H9 (cell line): ENCODE measurements at regions not wholly inside any gene's neighbourhood (a gene's known extent, or its start where the extent isn't known, plus 50 kb on each side); places are given as distances from the start of the nearest gene placed in this dataset.

Experiments
- DNase-seq: peaks from one replicate; pipeline ENCODE4 v3.0.0-alpha.2; 2017
- H2AFZ ChIP-seq: one replicate; pipeline ENCODE4 v1.6.1; 2013; ENCODE audit warnings: mild to moderate bottlenecking, low read length, control low read depth, moderate library complexity
- H2AK5ac ChIP-seq: 2 replicates; pipeline ENCODE4 v1.6.1; 2013; ENCODE audit warnings: low read length, control low read depth, mixed read lengths; ENCODE audit not compliant: insufficient read length
- H2BK120ac ChIP-seq: one replicate; pipeline ENCODE4 v1.6.1; 2013; ENCODE audit warnings: low read depth, mild to moderate bottlenecking, low read length, control low read depth, inconsistent platforms; ENCODE audit not compliant: poor library complexity, severe bottlenecking
- H2BK12ac ChIP-seq: 2 replicates; pipeline ENCODE4 v1.6.1; 2013; ENCODE audit warnings: low read length, control low read depth, mixed read lengths, low read depth; ENCODE audit not compliant: insufficient read length
- H2BK15ac ChIP-seq: 2 replicates; pipeline ENCODE4 v1.6.1; 2013; ENCODE audit warnings: low read depth, low read length, control low read depth
- H2BK20ac ChIP-seq: one replicate; pipeline ENCODE4 v1.6.1; 2013; ENCODE audit warnings: low read depth, mild to moderate bottlenecking, low read length, control low read depth, inconsistent platforms; ENCODE audit not compliant: poor library complexity, severe bottlenecking
- H2BK5ac ChIP-seq: 2 replicates; pipeline ENCODE4 v1.6.1; 2013; ENCODE audit warnings: low read length, control low read depth, mixed read lengths; ENCODE audit not compliant: insufficient read length
- H3K14ac ChIP-seq: 2 replicates; pipeline ENCODE4 v1.6.1; 2013; ENCODE audit warnings: low read length, control low read depth; ENCODE audit not compliant: insufficient read depth
- H3K18ac ChIP-seq: 2 replicates; pipeline ENCODE4 v1.6.1; 2013; ENCODE audit warnings: low read depth, mild to moderate bottlenecking, mixed read lengths, low read length, control low read depth; ENCODE audit not compliant: insufficient read length
- H3K23ac ChIP-seq: 2 replicates; pipeline ENCODE4 v1.6.1; 2013; ENCODE audit warnings: low read length, control low read depth, mixed read lengths, low read depth; ENCODE audit not compliant: insufficient read length
- H3K23me2 ChIP-seq: 2 replicates; pipeline ENCODE4 v1.6.1; 2013; ENCODE audit warnings: low read depth, mild to moderate bottlenecking, mixed read lengths, low read length, control low read depth; ENCODE audit not compliant: insufficient read length, poor library complexity, severe bottlenecking
- H3K27ac ChIP-seq: 2 replicates; pipeline ENCODE4 v1.5.1; 2013; ENCODE audit warnings: low read length, control low read depth, mixed read lengths, low read depth; ENCODE audit not compliant: insufficient read length
- H3K27me3 ChIP-seq: 2 replicates; pipeline ENCODE4 v1.6.1; 2013; ENCODE audit warnings: low read length, control low read depth, inconsistent platforms; ENCODE audit not compliant: insufficient read depth
- H3K4ac ChIP-seq: 2 replicates; pipeline ENCODE4 v1.6.1; 2013; ENCODE audit warnings: low read depth, mild to moderate bottlenecking, control low read depth, inconsistent platforms, low read length, moderate library complexity
- H3K4me1 ChIP-seq: 2 replicates; pipeline ENCODE4 v1.6.1; 2013; ENCODE audit warnings: low read length, control low read depth, inconsistent platforms; ENCODE audit not compliant: insufficient read depth
- H3K4me2 ChIP-seq: 2 replicates; pipeline ENCODE4 v1.6.1; 2013; ENCODE audit warnings: low read length, control low read depth, mixed read lengths; ENCODE audit not compliant: insufficient read length, insufficient read depth
- H3K56ac ChIP-seq: 2 replicates; pipeline ENCODE4 v1.6.1; 2013; ENCODE audit warnings: low read depth, mild to moderate bottlenecking, mixed read lengths, low read length, control low read depth; ENCODE audit not compliant: insufficient read length
- H3K79me1 ChIP-seq: 2 replicates; pipeline ENCODE4 v1.6.1; 2013; ENCODE audit warnings: low read depth, mild to moderate bottlenecking, moderate library complexity, low read length, control low read depth, inconsistent platforms; ENCODE audit not compliant: insufficient read depth, poor library complexity, severe bottlenecking
- H3K79me2 ChIP-seq: 2 replicates; pipeline ENCODE4 v1.6.1; 2013; ENCODE audit warnings: low read length, control low read depth, inconsistent platforms; ENCODE audit not compliant: insufficient read depth
- H3K9ac ChIP-seq: 2 replicates; pipeline ENCODE4 v1.6.1; 2013; ENCODE audit warnings: low read length, control low read depth, mixed read lengths; ENCODE audit not compliant: insufficient read length; ENCODE audit errors: extremely low read depth
- H3K9me3 ChIP-seq: one replicate; pipeline ENCODE4 v1.6.1; 2013; ENCODE audit warnings: low read depth, low read length, inconsistent platforms; ENCODE audit not compliant: control insufficient read depth
- H3T11ph ChIP-seq: one replicate; pipeline ENCODE4 v1.6.1; 2013; ENCODE audit warnings: mild to moderate bottlenecking, low read length, control low read depth, inconsistent platforms
- H4K20me1 ChIP-seq: one replicate; pipeline ENCODE4 v1.6.1; 2013; ENCODE audit not compliant: control insufficient read depth, insufficient read length, insufficient read depth
- H4K5ac ChIP-seq: 2 replicates; pipeline ENCODE4 v1.6.1; 2013; ENCODE audit warnings: low read depth, mild to moderate bottlenecking, mixed read lengths, low read length, control low read depth; ENCODE audit not compliant: insufficient read length
- H4K8ac ChIP-seq: replicated peaks from 2 replicates; pipeline ENCODE4 v1.6.1; 2013; ENCODE audit warnings: low read length, control low read depth, mixed read lengths, low read depth; ENCODE audit not compliant: insufficient read length
- H4K91ac ChIP-seq: 2 replicates; pipeline ENCODE4 v1.6.1; 2013; ENCODE audit warnings: low read depth, mild to moderate bottlenecking, moderate library complexity, mixed read lengths, low read length, control low read depth; ENCODE audit not compliant: insufficient read length
- H3K27ac Mint-ChIP-seq, 3 experiments: 2 replicates in 2 of 3; 3 replicates in 1 of 3; pipeline ENCODE4 v1.8.0; 2020 to 2021; ENCODE audit warnings: mixed read lengths in 3 of 3, mild to moderate bottlenecking in 1 of 3, moderate library complexity in 1 of 3
- H3K27me3 Mint-ChIP-seq: 2 replicates; pipeline ENCODE4 v1.8.0; 2021; ENCODE audit warnings: low read depth, mild to moderate bottlenecking, moderate library complexity, mixed read lengths
- H3K36me3 Mint-ChIP-seq, 3 experiments: 2 replicates in 2 of 3; 3 replicates in 1 of 3; pipeline ENCODE4 v1.8.0; 2020 to 2021; ENCODE audit warnings: low read depth in 3 of 3, mixed read lengths in 3 of 3; ENCODE audit not compliant: insufficient read depth in 1 of 3
- H3K4me1 Mint-ChIP-seq, 2 experiments: 2 replicates each; pipeline ENCODE4 v1.8.0; 2020; ENCODE audit warnings: mixed read lengths in 2 of 2
- H3K4me3 Mint-ChIP-seq, 2 experiments: 2 replicates in 1 of 2; 3 replicates in 1 of 2; pipeline ENCODE4 v1.8.0; 2020 to 2021; ENCODE audit warnings: mild to moderate bottlenecking in 2 of 2, mixed read lengths in 2 of 2, moderate library complexity in 1 of 2
- H3K9me3 Mint-ChIP-seq, 2 experiments: 2 replicates in 1 of 2; 3 replicates in 1 of 2; pipeline ENCODE4 v1.8.0; 2020; ENCODE audit warnings: mild to moderate bottlenecking in 2 of 2, mixed read lengths in 2 of 2, moderate library complexity in 1 of 2
- CTCF ChIP-seq: fragments of 200-600 bp; sonication (generic); conservative IDR thresholded peaks from 3 replicates; pipeline ENCODE4 v1.8.0; 2021; ENCODE audit warnings: antibody characterized with exemption, mild to moderate bottlenecking
- WGBS: extraction: QIAGEN DNeasy Blood & Tissue Kit; methylation state at CpG from one replicate; pipeline ENCODE4 v1.1.7; 2013; ENCODE audit warnings: missing lambda C conversion rate, low lambda C conversion rate, mixed read lengths; ENCODE audit not compliant: insufficient read length; ENCODE audit errors: extremely low coverage; 5-methylcytosine and 5-hydroxymethylcytosine counted together

- Histone ChIP-seq H3K27ac (no peak overlapping the region), H2BK15ac (no peak overlapping the region), H3K9ac (no peak overlapping the region), H4K20me1 (no peaks in the 10 kb centered on the region), H3K56ac (no peak overlapping the region), H4K91ac (no peak overlapping the region), H3K14ac (no peak overlapping the region), H3K4me1 (no peaks in the 10 kb centered on the region), H3K4me2 (no peak overlapping the region), H3K79me2 (no peaks in the 10 kb centered on the region), H3T11ph (no peak overlapping the region), H2AFZ (no peak overlapping the region), H3K18ac (no peak overlapping the region), H3K23ac (no peak overlapping the region), H4K5ac (no peak overlapping the region), H3K79me1 (no peaks in the 10 kb centered on the region), H2BK120ac (no peak overlapping the region), H2AK5ac (no peak overlapping the region), H4K8ac (no peak overlapping the region), H3K27me3 (no peaks in the 10 kb centered on the region), H2BK12ac (no peak overlapping the region), H3K4ac (no peak overlapping the region), H2BK20ac (no peak overlapping the region), H2BK5ac (no peak overlapping the region), H3K23me2 (no peaks in the 10 kb centered on the region), H3K9me3 (no peaks in the 10 kb centered on the region)
- TF ChIP-seq CTCF = no peak
- no peaks in the 10 kb centered on the region; the same call in 1 of the 2 replicates for H3K27me3 Mint-ChIP-seq
- no peaks in the 10 kb centered on the region for H3K36me3 Mint-ChIP-seq
- no peaks in the 10 kb centered on the region for H3K4me1 Mint-ChIP-seq
- no peaks in the 10 kb centered on the region for H3K9me3 Mint-ChIP-seq
- no peak overlapping the region for H3K4me3 Mint-ChIP-seq
- H3K27ac Mint-ChIP-seq = no peak overlapping the region
- no CpG with 5 or more reads among the region's 1 CpG for WGBS
- no peak for DNase-seq
These were observed 248.9 kb downstream of the CCDC59 start for GRCh38 chr12:82109243-82109642.
